Spleen (tissue), 7 donors: ENCODE measurements at regions not wholly inside any gene's neighbourhood (a gene's known extent, or its start where the extent isn't known, plus 50 kb on each side); places are given as distances from the start of the nearest gene placed in this dataset.

Source experiments
- CTCF ChIP-seq, 11 experiments: fragments of 200-600 bp in 7 of 11; fragments of 450-650 bp in 4 of 11; sonication (generic) in 4 of 11; IDR thresholded peaks in 8 of 11; conservative IDR thresholded peaks in 3 of 11; 1 replicate in 7 of 11; 2 replicates in 4 of 11; pipeline versions ENCODE4 v1.4.0 to v1.8.0; 2016 to 2021; ENCODE audit warnings: antibody characterized with exemption in 11 of 11, inconsistent platforms in 4 of 11, mild to moderate bottlenecking in 1 of 11
- POLR2A ChIP-seq, 3 donors: fragments of 450-650 bp; IDR thresholded peaks; one replicate each; pipeline ENCODE4 v1.5.1; 2017; ENCODE audit warnings: antibody characterized with exemption in 3 of 3, mild to moderate bottlenecking in 1 of 3
- POLR2AphosphoS5 ChIP-seq, 3 donors: sonication (generic); formaldehyde crosslinking; IDR thresholded peaks; one replicate each; pipeline ENCODE4 v1.5.1; 2017; ENCODE audit warnings: antibody characterized with exemption in 3 of 3
- donor health status: DM: no; HTN: no; CAD: no; lungs with moderate emphysema.
- donor health status: DM: no; HTN: no; CAD: no.
- donor health status: DM: no; HTN: no; CAD: no.

GRCh38 chr2:128390256-128390990 lies 71.8 kb upstream of the HS6ST1 start:
- TF ChIP-seq CTCF (IDR thresholded peaks at IDR 0.05 in 8 of 11, conservative IDR thresholded peaks at IDR 0.05 in 3 of 11): no peak
- TF ChIP-seq POLR2A (IDR thresholded peaks at IDR 0.05): no peak
- no peak for TF ChIP-seq POLR2AphosphoS5 (IDR thresholded peaks at IDR 0.05)
